ENCODE measurements at regions not wholly inside any gene's neighbourhood (a gene's known extent, or its start where the extent isn't known, plus 50 kb on each side); places are given as distances from the start of the nearest gene placed in this dataset.

DNA sequence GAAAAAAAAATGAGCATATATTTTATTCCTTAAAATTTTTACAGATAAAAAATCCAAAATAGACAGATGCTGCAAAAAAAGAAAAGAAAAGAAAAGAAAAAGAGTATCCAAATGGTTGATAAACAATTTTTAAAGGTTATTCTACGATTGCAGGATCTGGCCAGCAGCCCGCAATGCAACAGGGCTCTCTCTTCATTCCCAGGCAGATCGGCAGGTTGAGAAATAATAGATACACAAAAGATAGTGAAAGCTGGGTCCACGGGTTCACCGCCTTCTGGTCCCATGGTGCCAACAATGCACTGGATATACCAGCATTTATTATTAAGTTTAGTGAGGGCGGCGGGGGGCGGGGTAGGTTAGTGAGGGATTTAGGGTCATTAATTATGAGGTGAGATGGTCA lies 1448.9 kb downstream of the NLGN4Y start:
- TF ChIP-seq SUZ12 (IDR thresholded peaks at IDR 0.05; ENCODE audit: extremely low read depth, insufficient read depth, insufficient read length) = no peak
- TF ChIP-seq ZNF274 (IDR thresholded peaks at IDR 0.05; ENCODE audit: low read depth, low read length) = no peak
- no peak for TF ChIP-seq YY1 (IDR thresholded peaks at IDR 0.05; ENCODE audit: insufficient read depth, insufficient read length)
- Histone ChIP-seq H3K27me3 (ENCODE audit: insufficient read depth, insufficient read length) (no peaks in the 10 kb centered on the region), H3K9me3 (ENCODE audit: insufficient read depth, low read length) (no peaks in the 10 kb centered on the region), H3K36me3 (ENCODE audit: insufficient read depth, insufficient read length, low read length) (no peaks in the 10 kb centered on the region), H3K4me3 (ENCODE audit: insufficient read length, low read depth) (no peak overlapping the region), H3K9ac (ENCODE audit: insufficient read length, low read depth) (no peak overlapping the region), H3K4me1 (ENCODE audit: insufficient read depth, insufficient read length) (no peaks in the 10 kb centered on the region)
- DNase-seq (ENCODE audit: low read depth, low spot score) = no peak

DNA sequence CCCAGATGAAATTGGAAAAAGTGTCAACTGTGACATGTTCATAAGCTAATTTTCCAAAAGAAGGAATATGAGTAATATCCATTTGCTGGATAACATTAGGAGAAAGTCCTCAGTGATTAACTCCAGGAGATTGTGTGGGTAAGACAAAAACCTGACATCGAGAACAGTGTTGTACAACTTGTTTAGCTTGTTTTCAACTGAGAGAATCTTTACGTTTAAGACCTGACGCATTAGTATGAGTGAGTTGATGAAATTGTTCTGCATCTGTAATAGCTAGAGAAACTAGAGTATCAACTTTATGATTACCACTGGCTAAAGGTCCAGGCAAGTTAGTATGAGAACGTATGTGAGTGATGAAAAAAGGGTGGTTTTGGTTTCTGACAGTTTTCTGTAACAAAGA lies 1452.4 kb downstream of the NLGN4Y start:
- Histone ChIP-seq H3K4me1 (ENCODE audit: insufficient read depth, insufficient read length) (no peaks in the 10 kb centered on the region), H3K4me3 (ENCODE audit: insufficient read length, low read depth) (no peak overlapping the region), H3K9ac (ENCODE audit: insufficient read length, low read depth) (no peak overlapping the region), H3K27me3 (ENCODE audit: insufficient read depth, insufficient read length) (no peaks in the 10 kb centered on the region), H3K9me3 (ENCODE audit: insufficient read depth, low read length) (no peaks in the 10 kb centered on the region), H3K36me3 (ENCODE audit: insufficient read depth, insufficient read length, low read length) (no peaks in the 10 kb centered on the region)
- TF ChIP-seq SUZ12 (IDR thresholded peaks at IDR 0.05; ENCODE audit: extremely low read depth, insufficient read depth, insufficient read length) (no peak), YY1 (IDR thresholded peaks at IDR 0.05; ENCODE audit: insufficient read depth, insufficient read length) (no peak), ZNF274 (IDR thresholded peaks at IDR 0.05; ENCODE audit: low read depth, low read length) (no peak)
- no peak for DNase-seq (ENCODE audit: low read depth, low spot score)

DNA sequence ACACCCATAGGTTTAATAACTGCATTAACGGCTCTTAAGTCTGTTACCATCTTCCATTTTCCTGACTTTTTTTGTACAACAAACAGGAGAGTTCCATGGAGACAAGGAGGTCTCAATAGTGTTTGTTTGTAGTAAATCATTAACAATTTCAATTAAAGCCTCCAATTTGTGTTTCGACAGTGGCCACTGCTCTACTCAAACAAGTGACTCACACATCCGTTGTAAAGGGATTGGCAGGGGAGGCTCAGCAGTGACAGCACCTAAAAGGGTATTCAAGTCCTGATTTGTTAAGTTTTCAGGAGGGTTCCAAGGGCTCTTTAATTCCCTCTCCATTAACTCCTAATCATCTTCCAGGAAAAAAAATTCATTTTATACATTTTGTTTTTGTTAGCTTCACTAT lies 1454.2 kb downstream of the NLGN4Y start:
- TF ChIP-seq YY1 (IDR thresholded peaks at IDR 0.05; ENCODE audit: insufficient read depth, insufficient read length) (no peak), SUZ12 (IDR thresholded peaks at IDR 0.05; ENCODE audit: extremely low read depth, insufficient read depth, insufficient read length) (no peak), ZNF274 (IDR thresholded peaks at IDR 0.05; ENCODE audit: low read depth, low read length) (no peak)
- H3K27me3 ChIP-seq (ENCODE audit: insufficient read depth, insufficient read length) = no peaks in the 10 kb centered on the region
- no peak for DNase-seq (ENCODE audit: low read depth, low spot score)
- no peak overlapping the region for H3K9ac ChIP-seq (ENCODE audit: insufficient read length, low read depth)
- H3K9me3 ChIP-seq (ENCODE audit: insufficient read depth, low read length) = no peaks in the 10 kb centered on the region
- no peaks in the 10 kb centered on the region for H3K36me3 ChIP-seq (ENCODE audit: insufficient read depth, insufficient read length, low read length)
- H3K4me3 ChIP-seq (ENCODE audit: insufficient read length, low read depth) = no peak overlapping the region
- no peaks in the 10 kb centered on the region for H3K4me1 ChIP-seq (ENCODE audit: insufficient read depth, insufficient read length)

DNA sequence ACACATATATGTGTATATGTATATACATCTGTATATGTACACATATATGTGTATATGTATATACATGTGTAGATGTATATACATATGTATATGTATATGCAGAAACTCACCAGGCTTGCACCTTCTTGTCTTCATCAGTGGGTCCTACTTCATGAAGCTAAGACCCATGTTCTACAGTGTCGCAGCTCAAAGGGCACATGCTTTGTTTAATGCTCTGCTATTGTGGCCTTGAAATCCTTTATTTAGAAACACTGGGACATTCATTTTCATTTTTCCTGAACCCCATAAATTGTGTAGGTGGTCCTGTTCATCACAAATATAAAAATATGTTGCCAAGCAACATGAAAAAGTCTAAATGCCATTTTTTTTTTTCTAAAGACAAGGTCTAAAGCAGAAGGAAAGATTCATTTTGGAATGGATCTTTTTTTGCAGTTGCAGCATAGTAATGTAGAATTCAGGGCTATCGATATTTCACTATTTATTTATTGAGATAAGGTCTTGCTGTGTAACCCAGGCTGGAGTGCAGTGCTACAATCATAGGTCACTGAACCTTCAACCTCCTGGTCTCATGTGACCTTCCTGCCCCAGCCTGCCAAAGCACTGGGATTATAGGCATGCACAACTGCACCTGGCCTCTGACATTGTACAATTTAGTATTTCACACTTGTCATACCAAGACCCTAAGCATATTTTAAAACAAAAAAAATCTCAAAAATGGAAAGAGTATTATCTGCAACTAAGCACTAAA lies 1460.5 kb downstream of the NLGN4Y start:
- H3K36me3 ChIP-seq (ENCODE audit: insufficient read depth, insufficient read length, low read length) = no peaks in the 10 kb centered on the region
- no peak for DNase-seq (ENCODE audit: low read depth, low spot score)
- no peaks in the 10 kb centered on the region for H3K27me3 ChIP-seq (ENCODE audit: insufficient read depth, insufficient read length)
- TF ChIP-seq SUZ12 (IDR thresholded peaks at IDR 0.05; ENCODE audit: extremely low read depth, insufficient read depth, insufficient read length) (no peak), ZNF274 (IDR thresholded peaks at IDR 0.05; ENCODE audit: low read depth, low read length) (no peak), YY1 (IDR thresholded peaks at IDR 0.05; ENCODE audit: insufficient read depth, insufficient read length) (no peak)
- no peaks in the 10 kb centered on the region for H3K4me1 ChIP-seq (ENCODE audit: insufficient read depth, insufficient read length)
- H3K9ac ChIP-seq (ENCODE audit: insufficient read length, low read depth) = no peak overlapping the region
- no peaks in the 10 kb centered on the region for H3K9me3 ChIP-seq (ENCODE audit: insufficient read depth, low read length)
- no peak overlapping the region for H3K4me3 ChIP-seq (ENCODE audit: insufficient read length, low read depth)

DNA sequence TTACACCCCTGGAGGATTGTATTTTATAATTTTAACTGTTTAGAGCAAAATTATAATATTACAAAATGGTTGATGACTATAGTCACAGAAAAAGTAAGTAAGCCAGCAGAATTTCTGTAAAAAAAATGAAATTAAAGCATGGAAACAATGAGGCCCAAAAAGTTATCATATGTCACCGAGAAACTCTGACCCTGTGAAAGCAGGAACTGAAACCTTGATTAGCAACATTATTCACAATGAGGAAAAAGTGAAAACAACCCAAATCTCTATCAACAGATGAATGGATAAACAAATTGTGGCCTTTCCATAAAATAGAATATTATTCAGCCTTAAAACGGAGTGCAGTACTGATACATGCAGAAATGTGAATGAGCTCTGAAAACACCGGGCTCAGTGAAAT lies 1471.7 kb downstream of the NLGN4Y start:
- TF ChIP-seq ZNF274 (IDR thresholded peaks at IDR 0.05; ENCODE audit: low read depth, low read length) = no peak
- TF ChIP-seq SUZ12 (IDR thresholded peaks at IDR 0.05; ENCODE audit: extremely low read depth, insufficient read depth, insufficient read length) = no peak
- TF ChIP-seq YY1 (IDR thresholded peaks at IDR 0.05; ENCODE audit: insufficient read depth, insufficient read length) = no peak
- Histone ChIP-seq H3K9me3 (ENCODE audit: insufficient read depth, low read length) (no peaks in the 10 kb centered on the region), H3K4me3 (ENCODE audit: insufficient read length, low read depth) (no peak overlapping the region), H3K9ac (ENCODE audit: insufficient read length, low read depth) (no peak overlapping the region), H3K27me3 (ENCODE audit: insufficient read depth, insufficient read length) (no peaks in the 10 kb centered on the region), H3K36me3 (ENCODE audit: insufficient read depth, insufficient read length, low read length) (no peaks in the 10 kb centered on the region), H3K4me1 (ENCODE audit: insufficient read depth, insufficient read length) (no peaks in the 10 kb centered on the region)
- DNase-seq (ENCODE audit: low read depth, low spot score) = no peak

DNA sequence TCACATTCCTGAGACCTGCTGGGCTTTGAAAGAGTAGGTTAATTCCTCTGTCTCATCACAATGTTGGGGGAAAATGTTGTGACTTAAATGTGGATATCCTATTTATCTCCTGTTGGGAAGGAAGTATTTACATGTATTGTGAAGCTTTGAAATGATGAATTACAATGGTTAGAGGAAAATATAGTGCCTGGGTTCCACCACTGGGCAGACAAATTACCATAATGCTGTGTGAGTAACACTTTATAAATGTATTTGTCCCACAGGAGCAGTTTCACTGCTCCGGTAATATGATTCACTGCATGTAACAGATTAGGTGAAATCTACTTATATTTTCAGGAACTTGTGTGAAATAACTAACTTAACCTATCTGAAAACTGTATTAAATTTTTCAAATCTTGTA lies 1476.4 kb downstream of the NLGN4Y start:
- no peak for DNase-seq (ENCODE audit: low read depth, low spot score)
- no peak for TF ChIP-seq YY1 (IDR thresholded peaks at IDR 0.05; ENCODE audit: insufficient read depth, insufficient read length)
- no peak for TF ChIP-seq SUZ12 (IDR thresholded peaks at IDR 0.05; ENCODE audit: extremely low read depth, insufficient read depth, insufficient read length)
- no peak for TF ChIP-seq ZNF274 (IDR thresholded peaks at IDR 0.05; ENCODE audit: low read depth, low read length)
- no peak overlapping the region for H3K9ac ChIP-seq (ENCODE audit: insufficient read length, low read depth)
- no peaks in the 10 kb centered on the region for H3K4me1 ChIP-seq (ENCODE audit: insufficient read depth, insufficient read length)
- H3K27me3 ChIP-seq (ENCODE audit: insufficient read depth, insufficient read length) = no peaks in the 10 kb centered on the region
- no peaks in the 10 kb centered on the region for H3K9me3 ChIP-seq (ENCODE audit: insufficient read depth, low read length)
- H3K4me3 ChIP-seq (ENCODE audit: insufficient read length, low read depth) = no peak overlapping the region
- no peaks in the 10 kb centered on the region for H3K36me3 ChIP-seq (ENCODE audit: insufficient read depth, insufficient read length, low read length)

DNA sequence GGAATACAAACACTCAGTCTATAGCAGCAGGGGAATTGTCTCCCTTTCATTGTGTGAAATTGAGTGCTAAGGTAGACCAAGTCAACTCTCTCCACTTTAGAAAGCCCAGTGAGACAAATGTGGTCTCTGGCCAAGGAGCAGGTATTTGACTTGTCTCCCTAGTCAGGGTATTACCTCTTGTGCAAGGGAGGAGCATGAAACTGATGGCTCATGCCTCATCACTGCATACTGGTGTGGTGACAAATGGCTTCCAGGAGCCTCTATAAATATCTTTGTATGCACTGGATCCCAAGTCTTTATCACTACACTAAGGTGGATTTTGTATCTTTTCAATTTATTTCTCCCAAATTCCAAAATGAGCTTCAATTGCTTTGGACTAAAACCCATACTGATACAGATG lies 1477.6 kb downstream of the NLGN4Y start:
- TF ChIP-seq SUZ12 (IDR thresholded peaks at IDR 0.05; ENCODE audit: extremely low read depth, insufficient read depth, insufficient read length) (no peak), ZNF274 (IDR thresholded peaks at IDR 0.05; ENCODE audit: low read depth, low read length) (no peak), YY1 (IDR thresholded peaks at IDR 0.05; ENCODE audit: insufficient read depth, insufficient read length) (no peak)
- Histone ChIP-seq H3K9ac (ENCODE audit: insufficient read length, low read depth) (no peak overlapping the region), H3K36me3 (ENCODE audit: insufficient read depth, insufficient read length, low read length) (no peaks in the 10 kb centered on the region), H3K9me3 (ENCODE audit: insufficient read depth, low read length) (no peaks in the 10 kb centered on the region), H3K4me3 (ENCODE audit: insufficient read length, low read depth) (no peak overlapping the region), H3K27me3 (ENCODE audit: insufficient read depth, insufficient read length) (no peaks in the 10 kb centered on the region), H3K4me1 (ENCODE audit: insufficient read depth, insufficient read length) (no peaks in the 10 kb centered on the region)
- no peak for DNase-seq (ENCODE audit: low read depth, low spot score)
